ENCODE measurements at regions not wholly inside any gene's neighbourhood (a gene's known extent, or its start where the extent isn't known, plus 50 kb on each side); places are given as distances from the start of the nearest gene placed in this dataset.

DNA sequence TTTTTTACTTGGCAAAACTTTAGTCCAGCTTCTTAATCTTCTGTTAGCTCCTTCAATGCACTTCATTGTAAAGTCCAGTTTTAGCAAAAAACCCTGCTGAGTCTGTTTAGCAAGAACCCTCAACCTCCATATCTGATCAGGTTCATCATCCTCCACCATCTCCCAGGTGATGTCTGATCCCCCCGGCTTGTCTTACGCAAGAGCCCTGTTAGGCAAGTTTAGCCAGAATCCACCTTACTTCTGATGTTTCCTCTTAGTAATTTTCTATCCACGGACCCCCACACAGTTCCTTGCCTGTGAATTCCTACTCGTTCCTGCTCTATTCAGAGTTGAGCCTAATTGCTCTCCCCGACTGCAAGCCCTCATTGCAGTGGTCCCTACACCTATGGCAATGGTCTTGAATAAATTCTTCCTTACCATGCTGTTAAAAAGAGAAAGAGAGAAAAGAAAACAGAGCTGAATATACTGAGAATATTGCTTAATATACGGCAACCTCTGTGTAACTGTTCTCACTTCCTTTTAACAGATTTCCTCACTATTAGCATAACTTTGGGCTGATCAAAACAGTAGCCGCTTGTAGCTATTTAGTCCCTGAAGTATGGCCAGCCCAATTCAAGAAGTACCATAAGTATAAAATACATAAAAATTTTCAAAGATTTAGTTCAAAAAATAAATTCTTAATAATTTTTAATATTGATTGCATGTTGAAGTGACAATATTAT lies 78.7 kb upstream of the MME start:
- Mint-ChIP-seq H3K27ac (no peak overlapping the region), H3K27me3 (ENCODE audit: low read depth) (no peaks in the 10 kb centered on the region), H3K4me1 (peaks cover 4% of the 10 kb centered on the region; the same call in 1 of the 2 replicates), H3K9me3 (peaks cover 34% of the 10 kb centered on the region), H3K36me3 (peaks cover 27% of the 10 kb centered on the region), H3K4me3 (no peak overlapping the region)
- POLR2A ChIA-PET, result no interaction called here
- DNase-seq (ENCODE audit: low spot score) (no peak), ATAC-seq (no peak; the same call in 1 of the 2 replicates)
- CTCF ChIA-PET, result no interaction called here
- TF ChIP-seq ATF1 (CRISPR knock-in tag; IDR thresholded peaks at IDR 0.05) (no peak), GRHL2 (CRISPR knock-in tag; IDR thresholded peaks at IDR 0.05; ENCODE audit: insufficient replicate concordance, severe bottlenecking) (no peak), OVOL2 (CRISPR knock-in tag; IDR thresholded peaks at IDR 0.05; ENCODE audit: borderline replicate concordance) (no peak), RORB (CRISPR knock-in tag; IDR thresholded peaks at IDR 0.05) (no peak), GTF2I (CRISPR knock-in tag; conservative IDR thresholded peaks at IDR 0.05) (no peak), ELF4 (CRISPR knock-in tag; IDR thresholded peaks at IDR 0.05; ENCODE audit: low read depth) (no peak), ETV6 (CRISPR knock-in tag; IDR thresholded peaks at IDR 0.05) (no peak), ZNF317 (CRISPR knock-in tag; IDR thresholded peaks at IDR 0.05; ENCODE audit: borderline replicate concordance, low read depth) (no peak)
- TF ChIP-seq, protein P1, sequence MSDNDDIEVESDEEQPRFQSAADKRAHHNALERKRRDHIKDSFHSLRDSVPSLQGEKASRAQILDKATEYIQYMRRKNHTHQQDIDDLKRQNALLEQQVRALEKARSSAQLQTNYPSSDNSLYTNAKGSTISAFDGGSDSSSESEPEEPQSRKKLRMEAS (CRISPR knock-in tag; IDR thresholded peaks at IDR 0.05), result no peak
- TF ChIP-seq, protein P2, sequence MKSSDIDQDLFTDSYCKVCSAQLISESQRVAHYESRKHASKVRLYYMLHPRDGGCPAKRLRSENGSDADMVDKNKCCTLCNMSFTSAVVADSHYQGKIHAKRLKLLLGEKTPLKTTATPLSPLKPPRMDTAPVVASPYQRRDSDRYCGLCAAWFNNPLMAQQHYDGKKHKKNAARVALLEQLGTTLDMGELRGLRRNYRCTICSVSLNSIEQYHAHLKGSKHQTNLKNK (CRISPR knock-in tag; IDR thresholded peaks at IDR 0.05), result no peak
- TF ChIP-seq, protein P3, sequence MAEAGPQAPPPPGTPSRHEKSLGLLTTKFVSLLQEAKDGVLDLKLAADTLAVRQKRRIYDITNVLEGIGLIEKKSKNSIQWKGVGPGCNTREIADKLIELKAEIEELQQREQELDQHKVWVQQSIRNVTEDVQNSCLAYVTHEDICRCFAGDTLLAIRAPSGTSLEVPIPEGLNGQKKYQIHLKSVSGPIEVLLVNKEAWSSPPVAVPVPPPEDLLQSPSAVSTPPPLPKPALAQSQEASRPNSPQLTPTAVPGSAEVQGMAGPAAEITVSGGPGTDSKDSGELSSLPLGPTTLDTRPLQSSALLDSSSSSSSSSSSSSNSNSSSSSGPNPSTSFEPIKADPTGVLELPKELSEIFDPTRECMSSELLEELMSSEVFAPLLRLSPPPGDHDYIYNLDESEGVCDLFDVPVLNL (CRISPR knock-in tag; IDR thresholded peaks at IDR 0.05; ENCODE audit: borderline replicate concordance, low read depth), result no peak
- TF ChIP-seq, protein P4, sequence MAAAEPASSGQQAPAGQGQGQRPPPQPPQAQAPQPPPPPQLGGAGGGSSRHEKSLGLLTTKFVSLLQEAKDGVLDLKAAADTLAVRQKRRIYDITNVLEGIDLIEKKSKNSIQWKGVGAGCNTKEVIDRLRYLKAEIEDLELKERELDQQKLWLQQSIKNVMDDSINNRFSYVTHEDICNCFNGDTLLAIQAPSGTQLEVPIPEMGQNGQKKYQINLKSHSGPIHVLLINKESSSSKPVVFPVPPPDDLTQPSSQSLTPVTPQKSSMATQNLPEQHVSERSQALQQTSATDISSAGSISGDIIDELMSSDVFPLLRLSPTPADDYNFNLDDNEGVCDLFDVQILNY (CRISPR knock-in tag; IDR thresholded peaks at IDR 0.05), result no peak
- TF ChIP-seq, protein P5, sequence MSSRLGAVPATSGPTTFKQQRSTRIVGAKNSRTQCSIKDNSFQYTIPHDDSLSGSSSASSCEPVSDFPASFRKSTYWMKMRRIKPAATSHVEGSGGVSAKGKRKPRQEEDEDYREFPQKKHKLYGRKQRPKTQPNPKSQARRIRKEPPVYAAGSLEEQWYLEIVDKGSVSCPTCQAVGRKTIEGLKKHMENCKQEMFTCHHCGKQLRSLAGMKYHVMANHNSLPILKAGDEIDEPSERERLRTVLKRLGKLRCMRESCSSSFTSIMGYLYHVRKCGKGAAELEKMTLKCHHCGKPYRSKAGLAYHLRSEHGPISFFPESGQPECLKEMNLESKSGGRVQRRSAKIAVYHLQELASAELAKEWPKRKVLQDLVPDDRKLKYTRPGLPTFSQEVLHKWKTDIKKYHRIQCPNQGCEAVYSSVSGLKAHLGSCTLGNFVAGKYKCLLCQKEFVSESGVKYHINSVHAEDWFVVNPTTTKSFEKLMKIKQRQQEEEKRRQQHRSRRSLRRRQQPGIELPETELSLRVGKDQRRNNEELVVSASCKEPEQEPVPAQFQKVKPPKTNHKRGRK (CRISPR knock-in tag; IDR thresholded peaks at IDR 0.05; ENCODE audit: borderline replicate concordance), result no peak
- TF ChIP-seq, protein P6, sequence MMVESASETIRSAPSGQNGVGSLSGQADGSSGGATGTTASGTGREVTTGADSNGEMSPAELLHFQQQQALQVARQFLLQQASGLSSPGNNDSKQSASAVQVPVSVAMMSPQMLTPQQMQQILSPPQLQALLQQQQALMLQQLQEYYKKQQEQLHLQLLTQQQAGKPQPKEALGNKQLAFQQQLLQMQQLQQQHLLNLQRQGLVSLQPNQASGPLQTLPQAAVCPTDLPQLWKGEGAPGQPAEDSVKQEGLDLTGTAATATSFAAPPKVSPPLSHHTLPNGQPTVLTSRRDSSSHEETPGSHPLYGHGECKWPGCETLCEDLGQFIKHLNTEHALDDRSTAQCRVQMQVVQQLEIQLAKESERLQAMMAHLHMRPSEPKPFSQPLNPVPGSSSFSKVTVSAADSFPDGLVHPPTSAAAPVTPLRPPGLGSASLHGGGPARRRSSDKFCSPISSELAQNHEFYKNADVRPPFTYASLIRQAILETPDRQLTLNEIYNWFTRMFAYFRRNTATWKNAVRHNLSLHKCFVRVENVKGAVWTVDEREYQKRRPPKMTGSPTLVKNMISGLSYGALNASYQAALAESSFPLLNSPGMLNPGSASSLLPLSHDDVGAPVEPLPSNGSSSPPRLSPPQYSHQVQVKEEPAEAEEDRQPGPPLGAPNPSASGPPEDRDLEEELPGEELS (CRISPR knock-in tag; IDR thresholded peaks at IDR 0.05), result no peak

DNA sequence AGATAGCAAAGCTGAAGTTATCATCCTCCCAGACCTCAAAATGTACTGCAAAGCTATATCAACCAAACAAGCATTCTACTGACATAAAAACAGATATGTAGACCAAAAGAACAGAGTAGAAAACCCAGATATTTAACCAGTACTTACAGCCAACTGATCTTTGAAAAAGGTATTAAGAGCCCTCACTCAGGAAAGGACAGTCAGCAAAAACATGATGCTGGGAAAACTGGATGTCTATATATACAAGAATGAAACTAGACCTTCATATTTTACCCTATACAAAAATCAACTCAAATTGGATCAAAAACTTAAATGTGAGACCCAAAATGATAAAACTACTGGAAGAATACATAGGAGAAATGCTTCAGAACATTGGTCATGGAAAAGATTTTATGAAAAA lies 87.5 kb upstream of the MME start:
- CTCF ChIA-PET, result no interaction called here
- Mint-ChIP-seq H3K27ac (no peak overlapping the region), H3K9me3 (peaks cover 5% of the 10 kb centered on the region), H3K4me3 (no peak overlapping the region), H3K36me3 (peaks cover 1% of the 10 kb centered on the region; the same call in 1 of the 2 replicates), H3K4me1 (peaks cover 34% of the 10 kb centered on the region), H3K27me3 (ENCODE audit: low read depth) (no peaks in the 10 kb centered on the region)
- ATAC-seq (no peak), DNase-seq (ENCODE audit: low spot score) (no peak)
- POLR2A ChIA-PET, result no interaction called here
- TF ChIP-seq, protein P5 (CRISPR knock-in tag; IDR thresholded peaks at IDR 0.05; ENCODE audit: borderline replicate concordance), result no peak
- TF ChIP-seq ZNF396 (CRISPR knock-in tag; IDR thresholded peaks at IDR 0.05; ENCODE audit: borderline replicate concordance) (no peak), CREB1 (CRISPR knock-in tag; IDR thresholded peaks at IDR 0.05) (no peak)

All from WTC11 (cell line).